NCI-H524 treated with DMSO at 0.1 percent for 48 hours (cell line): ENCODE measurements at regions not wholly inside any gene's neighbourhood (a gene's known extent, or its start where the extent isn't known, plus 50 kb on each side); places are given as distances from the start of the nearest gene placed in this dataset.
"Not testable (repeated sequence)": the region's sequence is repeated elsewhere in the genome, so short reads cannot be mapped to it uniquely, and the experiment has no call there.

Source experiments
- DNase-seq: peaks from one replicate; lab custom pipeline; 2025; lab: John Stamatoyannopoulos, UW

- no peak for DNase-seq
These were observed 1340.1 kb upstream of the EPHA6 start for GRCh38 chr3:95474338-95474737.

- no peak for DNase-seq
These were observed 1337.9 kb upstream of the EPHA6 start for GRCh38 chr3:95476534-95476933.

DNA sequence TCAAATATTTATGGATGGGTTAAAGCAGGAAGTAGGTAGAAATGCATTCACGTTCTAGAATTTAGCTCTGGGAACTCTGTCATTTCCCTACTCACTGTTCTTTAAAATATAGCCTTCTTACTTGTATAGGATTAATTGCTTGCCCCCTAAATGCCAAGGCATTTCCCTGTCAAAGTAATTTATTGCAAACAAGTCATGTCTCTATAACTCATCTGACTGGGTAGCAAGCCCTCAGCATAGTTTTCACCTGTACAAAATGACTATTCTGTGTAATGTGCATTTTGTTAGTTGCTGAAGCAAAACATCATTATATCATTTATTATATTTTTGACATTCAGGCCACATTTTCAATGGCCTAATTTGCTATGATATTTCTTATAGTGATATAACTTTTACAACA lies 1308.2 kb upstream of the EPHA6 start:
- no peak for DNase-seq

- DNase-seq: no peak
These were observed 1306.3 kb upstream of the EPHA6 start for GRCh38 chr3:95508124-95508523.

DNA sequence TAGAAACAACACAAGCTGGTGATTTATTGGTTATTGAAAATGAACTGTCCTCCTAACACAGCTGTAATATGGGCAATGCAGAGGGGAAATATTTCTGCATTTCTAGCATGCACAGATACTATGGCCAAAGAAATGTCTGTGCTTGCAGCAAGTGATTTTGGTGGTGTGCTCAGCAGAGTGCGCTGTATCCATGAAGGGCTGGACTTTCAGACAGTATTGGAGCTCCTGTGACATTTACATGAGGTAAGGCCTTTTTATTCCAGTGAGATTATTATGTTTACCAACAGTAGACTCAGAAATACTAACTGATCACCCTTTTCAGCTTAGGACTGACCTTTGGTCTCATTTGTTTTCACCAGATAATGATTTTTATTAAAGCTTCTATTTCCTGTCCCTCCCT lies 1302.6 kb upstream of the EPHA6 start:
- no peak for DNase-seq

DNA sequence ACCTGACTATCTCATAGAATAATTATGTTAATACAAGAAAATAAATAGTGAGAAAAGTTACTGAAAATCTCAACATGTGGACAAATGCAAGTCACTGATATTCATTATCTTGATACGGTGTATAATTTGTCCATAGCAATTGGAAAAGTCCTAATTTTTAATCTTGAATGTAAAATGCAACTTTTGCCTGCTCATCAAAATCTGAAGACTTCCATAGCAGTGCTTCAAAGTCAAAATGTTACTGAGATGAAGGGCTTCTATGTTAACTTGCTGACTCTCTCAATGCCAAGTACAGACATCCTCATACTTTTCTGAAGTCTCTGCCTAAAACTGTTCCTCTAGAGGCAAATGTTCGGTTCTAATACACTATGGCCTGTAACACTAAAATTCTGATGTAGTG lies 1300.1 kb upstream of the EPHA6 start:
- DNase-seq: no peak

DNA sequence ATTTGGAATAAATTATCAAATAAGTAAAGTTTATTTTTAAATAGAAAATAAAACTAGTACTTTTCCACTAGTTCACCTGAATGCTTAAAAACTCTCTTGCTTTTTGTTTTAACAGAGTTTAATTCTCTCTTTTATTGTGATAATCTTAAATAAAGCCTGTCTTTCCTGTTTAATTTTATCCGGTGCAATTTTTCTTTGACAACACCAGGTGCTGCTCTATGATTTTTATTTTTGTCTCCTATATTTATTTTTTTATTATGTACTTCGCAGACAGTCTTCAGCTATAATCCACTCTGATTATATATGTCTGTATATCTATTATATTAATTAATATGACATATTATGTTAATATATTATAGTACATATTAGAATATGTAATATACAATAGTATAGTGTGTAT lies 1293.0 kb upstream of the EPHA6 start:
- no peak for DNase-seq

DNA sequence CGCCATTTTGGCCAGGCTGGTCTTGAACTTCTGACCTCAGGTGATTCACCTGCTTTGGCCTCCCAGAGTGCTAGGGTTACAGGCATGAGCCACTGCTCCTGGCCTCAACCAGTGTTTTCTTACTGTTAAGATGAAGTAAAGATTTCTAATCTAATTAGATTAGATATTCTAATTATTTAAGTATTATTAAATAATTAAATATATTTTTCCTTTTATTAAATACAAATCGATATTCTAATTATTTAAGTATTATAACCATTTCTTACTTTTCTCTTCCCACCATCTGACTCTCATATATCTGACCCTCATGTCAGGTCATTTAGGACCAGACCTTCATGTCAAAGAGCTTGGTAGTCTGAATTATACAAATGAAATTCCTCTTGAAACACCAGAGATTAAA lies 1291.9 kb upstream of the EPHA6 start:
- no peak for DNase-seq

- DNase-seq: no peak
These were observed 1274.4 kb upstream of the EPHA6 start for GRCh38 chr3:95539950-95540483.

- DNase-seq: no peak
These were observed 1248.9 kb upstream of the EPHA6 start for GRCh38 chr3:95565502-95565901.

DNA sequence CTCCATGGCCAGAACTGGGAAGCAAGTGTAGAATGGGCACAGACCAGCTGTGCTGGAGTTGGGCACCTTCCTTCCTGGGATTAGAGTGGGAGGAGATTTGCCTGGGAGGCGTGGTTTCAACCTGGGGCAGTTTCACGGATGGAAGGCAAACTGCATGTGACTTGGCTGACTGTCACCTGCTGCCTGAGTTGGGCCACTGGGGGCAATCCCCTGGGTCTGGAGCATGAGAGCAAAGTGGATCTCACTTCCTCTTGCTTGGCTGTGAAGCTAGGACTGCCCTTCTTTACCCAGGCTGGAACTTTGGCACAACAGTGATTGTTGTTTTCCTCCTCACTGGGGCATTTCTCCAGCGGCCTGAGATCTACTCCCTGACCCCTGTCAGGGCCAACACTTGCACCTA lies 1247.0 kb upstream of the EPHA6 start:
- DNase-seq: no peak

- DNase-seq: no peak
These were observed 1227.6 kb upstream of the EPHA6 start for GRCh38 chr3:95586754-95587153.

- not testable (repeated sequence) for DNase-seq
These were observed 1226.8 kb upstream of the EPHA6 start for GRCh38 chr3:95587641-95588040.

DNA sequence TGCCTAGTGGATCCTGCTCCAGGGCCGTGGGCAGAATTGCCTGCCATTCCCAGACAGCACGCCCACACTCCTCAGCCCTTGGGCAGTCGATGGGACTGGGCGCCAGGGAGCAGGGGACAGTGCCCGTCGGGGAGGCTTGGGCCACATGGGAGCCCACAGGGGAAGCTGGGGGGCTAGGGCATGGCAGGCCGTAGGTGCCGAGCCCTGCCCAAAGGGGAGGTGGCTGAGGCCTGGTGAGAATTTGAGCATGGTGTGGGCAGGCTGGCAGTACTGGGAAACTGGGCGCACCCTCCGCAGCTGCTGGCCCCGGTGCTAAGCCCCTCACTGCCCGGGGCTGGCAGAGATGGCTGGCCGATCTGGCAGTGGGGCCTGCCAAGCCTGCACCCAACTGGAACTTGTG lies 1225.9 kb upstream of the EPHA6 start:
- DNase-seq: no peak

DNA sequence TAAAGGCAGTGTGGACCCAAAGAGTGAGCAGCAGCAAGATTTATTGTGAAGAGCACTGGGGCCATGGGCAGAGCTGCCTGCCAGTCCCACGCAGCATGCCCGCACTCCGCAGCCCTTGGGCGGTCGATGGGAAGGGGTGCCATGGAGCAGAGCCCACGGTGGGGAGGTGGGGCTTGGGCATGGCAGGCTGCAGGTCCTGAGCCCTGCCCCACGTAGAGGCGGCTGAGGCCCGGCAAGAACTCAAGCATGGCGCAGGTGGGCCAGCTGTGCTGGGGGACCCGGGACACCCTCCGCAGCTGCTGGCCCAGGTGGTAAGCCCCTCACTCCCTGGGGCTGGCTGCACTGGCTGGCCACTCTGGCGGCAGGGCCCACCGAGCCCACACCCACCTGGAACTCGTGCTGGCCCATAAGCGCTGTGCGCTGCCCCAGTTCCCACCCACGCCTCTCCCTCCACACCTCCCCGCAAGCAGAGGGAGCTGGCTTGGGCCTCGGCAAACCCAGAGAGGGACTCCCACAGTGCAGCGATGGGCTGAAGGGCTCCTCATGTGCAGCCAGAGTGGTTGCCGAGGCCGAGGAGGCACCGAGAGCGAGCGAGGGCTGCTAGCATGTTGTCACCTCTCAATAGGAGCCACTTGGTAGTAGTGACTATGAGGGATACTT lies 1218.8 kb upstream of the EPHA6 start:
- no peak for DNase-seq

DNA sequence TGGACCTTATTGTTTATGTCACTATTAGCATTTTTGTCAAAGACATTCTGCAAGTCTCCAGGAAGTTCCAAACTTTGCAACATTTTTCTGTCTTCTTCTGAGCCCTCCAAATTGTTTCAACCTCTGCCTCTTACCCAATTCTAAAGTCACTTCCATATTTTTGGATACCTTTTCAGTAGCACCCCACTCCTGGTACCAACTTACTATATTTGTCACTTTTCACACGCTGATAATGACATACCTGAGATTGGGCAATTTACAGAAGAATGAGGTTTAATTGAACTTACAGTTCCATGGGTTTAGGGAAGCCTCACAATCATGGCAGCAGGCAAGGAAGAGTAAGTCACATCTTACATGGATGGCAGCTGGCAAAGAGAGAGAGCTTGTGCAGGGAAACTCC lies 1206.5 kb upstream of the EPHA6 start:
- no peak for DNase-seq

- DNase-seq: no peak
These were observed 1205.0 kb upstream of the EPHA6 start for GRCh38 chr3:95609411-95609810.

- DNase-seq: no peak
These were observed 1201.8 kb upstream of the EPHA6 start for GRCh38 chr3:95612611-95613010.

GRCh38 chr3:95613993-95614392 lies 1200.4 kb upstream of the EPHA6 start:
- no peak for DNase-seq

- no peak for DNase-seq
These were observed 1198.6 kb upstream of the EPHA6 start for GRCh38 chr3:95615592-95616310.

GRCh38 chr3:95626107-95626506 lies 1188.3 kb upstream of the EPHA6 start:
- no peak for DNase-seq

DNA sequence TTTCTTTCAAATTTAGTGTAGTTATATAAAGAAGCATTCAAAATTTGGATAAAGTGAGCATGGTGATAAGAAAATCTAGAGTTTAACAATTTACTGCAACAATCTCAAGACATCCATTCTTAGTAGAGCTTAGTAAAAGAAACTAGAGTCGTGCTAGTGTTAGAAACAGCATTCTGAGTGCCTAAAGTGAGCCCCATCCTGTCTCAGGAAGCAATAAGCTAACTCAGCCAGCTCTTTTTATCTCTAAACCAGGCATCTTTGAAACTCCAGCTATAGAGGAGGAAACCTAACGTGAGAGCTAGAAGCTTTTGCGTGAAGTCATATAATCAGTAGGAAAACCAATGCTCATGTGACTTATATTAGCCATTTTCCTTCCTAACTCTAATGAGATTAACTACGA lies 1187.1 kb upstream of the EPHA6 start:
- no peak for DNase-seq

DNA sequence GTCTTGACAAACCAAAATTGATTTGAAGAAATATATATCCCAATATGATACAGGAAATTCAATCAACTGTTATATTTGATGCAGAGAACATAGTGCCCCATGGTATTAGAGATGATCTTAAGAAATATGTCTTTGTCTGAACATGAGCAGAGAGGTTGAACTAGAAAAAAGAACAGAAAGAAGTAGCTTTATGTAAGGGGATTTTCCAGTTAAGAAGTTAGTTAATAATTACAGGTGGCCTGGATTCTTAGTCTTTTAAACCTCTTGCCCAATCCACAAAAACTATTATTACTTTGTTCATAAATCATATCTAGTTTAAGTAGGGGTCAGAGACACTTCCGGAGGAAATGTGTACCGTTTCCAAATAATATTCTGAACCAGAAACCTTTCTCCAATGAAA lies 1186.7 kb upstream of the EPHA6 start:
- no peak for DNase-seq

DNA sequence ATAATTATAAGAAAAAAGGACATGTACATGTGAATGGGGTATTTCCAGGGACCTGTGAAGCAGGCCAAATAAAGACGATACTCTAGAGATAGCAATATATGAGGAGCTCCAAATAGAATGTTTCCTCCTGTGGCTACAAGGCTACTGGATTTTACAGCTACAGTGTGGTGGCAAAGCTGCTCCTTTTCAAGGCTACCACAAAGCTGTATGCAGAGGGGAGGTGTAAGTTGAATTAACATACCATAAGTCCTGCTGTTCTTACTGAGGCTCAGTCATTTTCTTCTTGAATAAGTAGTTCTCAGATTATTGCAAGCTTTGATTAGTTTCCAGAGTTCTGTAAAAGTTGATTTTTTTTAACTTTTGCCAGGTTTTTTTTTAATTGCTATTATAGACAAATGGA lies 1184.6 kb upstream of the EPHA6 start:
- DNase-seq: no peak
